Smooth muscle cell (in vitro differentiated cells): ENCODE measurements at regions not wholly inside any gene's neighbourhood (a gene's known extent, or its start where the extent isn't known, plus 50 kb on each side); places are given as distances from the start of the nearest gene placed in this dataset.

Source experiments
- DNase-seq: peaks from one replicate; lab custom pipeline; 2025; ENCODE audit not compliant: unreplicated experiment; lab: John Stamatoyannopoulos, UW
- H2AFZ ChIP-seq: fragments of 200-600 bp; sonication (generic); 2 replicates; pipeline ENCODE4 v1.6.0; 2016; ENCODE audit warnings: antibody characterized with exemption, low read depth, mild to moderate bottlenecking
- H3F3A ChIP-seq: fragments of 200-600 bp; sonication (generic); 2 replicates; pipeline ENCODE4 v1.6.0; 2017; ENCODE audit warnings: antibody characterized with exemption, low read depth
- H3K27ac ChIP-seq: fragments of 200-600 bp; sonication (generic); 2 replicates; pipeline ENCODE4 v1.5.1; 2016; ENCODE audit warnings: low read depth, mild to moderate bottlenecking
- H3K27me3 ChIP-seq: fragments of 200-600 bp; sonication (generic); 2 replicates; pipeline ENCODE4 v1.6.1; 2016; ENCODE audit warnings: low read depth, mild to moderate bottlenecking
- H3K36me3 ChIP-seq: fragments of 200-600 bp; sonication (generic); 2 replicates; pipeline ENCODE4 v1.5.1; 2016; ENCODE audit warnings: low read depth
- H3K4me1 ChIP-seq: fragments of 200-600 bp; sonication (generic); 2 replicates; pipeline ENCODE4 v1.5.1; 2016; ENCODE audit warnings: low read depth
- H3K4me2 ChIP-seq: fragments of 200-600 bp; sonication (generic); 2 replicates; pipeline ENCODE4 v1.6.0; 2016; ENCODE audit warnings: mild to moderate bottlenecking
- H3K4me3 ChIP-seq: fragments of 200-600 bp; sonication (generic); 2 replicates; pipeline ENCODE4 v1.5.1; 2016; ENCODE audit warnings: mild to moderate bottlenecking
- H3K79me2 ChIP-seq: fragments of 200-600 bp; sonication (generic); 2 replicates; pipeline ENCODE4 v1.6.0; 2016; ENCODE audit warnings: low read depth, mild to moderate bottlenecking
- H3K9ac ChIP-seq: fragments of 200-600 bp; sonication (generic); 2 replicates; pipeline ENCODE4 v1.6.0; 2016; ENCODE audit warnings: low read depth
- H3K9me3 ChIP-seq: fragments of 200-600 bp; sonication (generic); replicated peaks from 2 replicates; pipeline ENCODE4 v1.5.1; 2016; ENCODE audit warnings: low read depth
- H4K20me1 ChIP-seq: fragments of 200-600 bp; sonication (generic); 2 replicates; pipeline ENCODE4 v1.6.0; 2016; ENCODE audit warnings: low read depth
- WGBS: methylation state at CpG from one replicate; pipeline ENCODE4 v1.1.7; 2016; ENCODE audit warnings: low lambda C conversion rate; 5-methylcytosine and 5-hydroxymethylcytosine counted together
- TF ChIP-seq, protein P1 (sequence below): fragments of 200-600 bp; sonication (generic); IDR thresholded peaks from 2 replicates; pipeline ENCODE4 v1.5.1; 2017; ENCODE audit warnings: borderline replicate concordance, mild to moderate bottlenecking, antibody characterized with exemption; ENCODE audit not compliant: insufficient read depth, poor library complexity, severe bottlenecking

DNA sequence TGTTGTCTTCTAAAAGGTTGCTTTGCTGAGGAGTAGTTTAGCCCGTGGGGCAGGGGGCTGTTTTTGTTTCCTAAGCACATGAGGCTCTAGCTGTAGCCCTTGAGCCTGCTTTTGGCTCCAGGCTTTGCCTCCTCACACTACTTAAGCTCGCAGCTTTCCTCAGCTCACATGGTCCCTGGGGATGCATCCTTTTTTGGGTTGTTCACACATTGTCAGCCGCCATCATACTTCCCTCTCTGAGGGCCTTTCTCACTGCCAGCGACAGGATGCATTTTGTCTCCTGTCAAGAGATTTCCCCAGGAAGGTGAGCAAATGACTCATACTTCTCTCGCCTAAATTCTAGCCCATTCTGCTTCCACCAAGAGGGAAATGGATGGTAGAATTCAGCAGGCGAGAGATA, 279.5 kb upstream of the PKDCC start:
- no peaks in the 10 kb centered on the region for H3K4me1 ChIP-seq
- H2AFZ ChIP-seq: no peak overlapping the region
- H3K27ac ChIP-seq: no peak overlapping the region
- DNase-seq: no peak
- H3K4me2 ChIP-seq: no peak overlapping the region
- H3K9me3 ChIP-seq: no peaks in the 10 kb centered on the region
- no peaks in the 10 kb centered on the region for H4K20me1 ChIP-seq
- no peak overlapping the region for H3K4me3 ChIP-seq
- 86% methylated on average over 6 of the region's 6 CpGs for WGBS
- TF ChIP-seq, protein P1, sequence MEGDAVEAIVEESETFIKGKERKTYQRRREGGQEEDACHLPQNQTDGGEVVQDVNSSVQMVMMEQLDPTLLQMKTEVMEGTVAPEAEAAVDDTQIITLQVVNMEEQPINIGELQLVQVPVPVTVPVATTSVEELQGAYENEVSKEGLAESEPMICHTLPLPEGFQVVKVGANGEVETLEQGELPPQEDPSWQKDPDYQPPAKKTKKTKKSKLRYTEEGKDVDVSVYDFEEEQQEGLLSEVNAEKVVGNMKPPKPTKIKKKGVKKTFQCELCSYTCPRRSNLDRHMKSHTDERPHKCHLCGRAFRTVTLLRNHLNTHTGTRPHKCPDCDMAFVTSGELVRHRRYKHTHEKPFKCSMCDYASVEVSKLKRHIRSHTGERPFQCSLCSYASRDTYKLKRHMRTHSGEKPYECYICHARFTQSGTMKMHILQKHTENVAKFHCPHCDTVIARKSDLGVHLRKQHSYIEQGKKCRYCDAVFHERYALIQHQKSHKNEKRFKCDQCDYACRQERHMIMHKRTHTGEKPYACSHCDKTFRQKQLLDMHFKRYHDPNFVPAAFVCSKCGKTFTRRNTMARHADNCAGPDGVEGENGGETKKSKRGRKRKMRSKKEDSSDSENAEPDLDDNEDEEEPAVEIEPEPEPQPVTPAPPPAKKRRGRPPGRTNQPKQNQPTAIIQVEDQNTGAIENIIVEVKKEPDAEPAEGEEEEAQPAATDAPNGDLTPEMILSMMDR: no peak
- peaks cover 8% of the 10 kb centered on the region for H3K27me3 ChIP-seq
- no peaks in the 10 kb centered on the region for H3K36me3 ChIP-seq
- H3K79me2 ChIP-seq: no peaks in the 10 kb centered on the region
- H3F3A ChIP-seq: no peaks in the 10 kb centered on the region
- no peak overlapping the region for H3K9ac ChIP-seq

DNA sequence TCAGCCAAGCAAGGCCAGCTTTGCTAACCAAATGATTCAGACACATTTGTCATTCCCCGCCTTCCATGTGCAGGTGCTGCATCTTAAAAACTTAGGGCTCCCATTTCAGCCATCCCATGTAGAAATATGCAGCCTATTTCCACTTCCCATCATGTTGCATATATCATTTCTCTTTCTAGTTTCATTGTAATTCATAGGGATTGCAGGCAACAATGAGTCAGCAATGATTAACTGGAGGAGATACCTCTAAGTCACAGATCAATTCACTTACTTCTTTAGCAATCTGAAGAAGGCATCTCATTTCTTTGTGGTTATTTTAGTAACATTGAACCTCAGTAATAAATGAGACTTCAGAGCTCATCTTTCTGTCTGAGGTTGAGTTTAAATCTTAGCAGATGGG, 276.1 kb upstream of the PKDCC start:
- H3K27me3 ChIP-seq: peaks cover 8% of the 10 kb centered on the region
- no peaks in the 10 kb centered on the region for H3K36me3 ChIP-seq
- H3F3A ChIP-seq: no peaks in the 10 kb centered on the region
- no peak overlapping the region for H3K4me2 ChIP-seq
- no peaks in the 10 kb centered on the region for H3K4me1 ChIP-seq
- 91% methylated on average over 1 of the region's 1 CpG for WGBS
- no peaks in the 10 kb centered on the region for H3K79me2 ChIP-seq
- no peak overlapping the region for H3K9ac ChIP-seq
- no peak overlapping the region for H3K4me3 ChIP-seq
- TF ChIP-seq, protein P1: no peak
- no peak for DNase-seq
- no peaks in the 10 kb centered on the region for H4K20me1 ChIP-seq
- no peaks in the 10 kb centered on the region for H3K9me3 ChIP-seq
- H2AFZ ChIP-seq: no peak overlapping the region
- H3K27ac ChIP-seq: no peak overlapping the region

DNA sequence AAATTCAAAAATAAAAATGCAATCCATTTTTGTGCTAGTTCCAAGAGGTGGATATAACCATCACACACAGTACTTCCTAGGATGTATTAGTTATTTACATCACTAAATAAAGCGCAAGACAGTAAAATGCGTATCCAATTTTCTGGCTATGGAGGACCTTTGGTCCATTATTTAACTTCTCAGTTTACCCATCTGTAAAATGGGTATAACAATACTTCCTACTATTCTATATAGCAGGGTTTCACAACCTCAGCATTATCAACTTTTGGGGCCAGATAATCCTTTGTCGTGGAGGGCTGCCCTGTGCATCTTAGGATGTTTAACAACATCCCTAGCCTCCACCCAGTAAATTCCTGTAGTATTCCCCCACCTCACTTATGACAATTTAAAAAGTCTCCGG, 275.1 kb upstream of the PKDCC start:
- H3K27me3 ChIP-seq: peaks cover 8% of the 10 kb centered on the region

More for the DNA sequence above, 275.1 kb upstream of the PKDCC start:
- 90% methylated on average over 4 of the region's 4 CpGs for WGBS
- no peak overlapping the region for H3K9ac ChIP-seq
- no peaks in the 10 kb centered on the region for H3K4me1 ChIP-seq
- DNase-seq: no peak
- H3K4me3 ChIP-seq: no peak overlapping the region
- no peak overlapping the region for H2AFZ ChIP-seq
- H4K20me1 ChIP-seq: no peaks in the 10 kb centered on the region
- H3F3A ChIP-seq: no peaks in the 10 kb centered on the region
- H3K36me3 ChIP-seq: no peaks in the 10 kb centered on the region
- H3K79me2 ChIP-seq: no peaks in the 10 kb centered on the region
- H3K4me2 ChIP-seq: no peak overlapping the region
- TF ChIP-seq, protein P1: no peak
- no peak overlapping the region for H3K27ac ChIP-seq
- no peaks in the 10 kb centered on the region for H3K9me3 ChIP-seq
